Heart right ventricle (tissue), 16 donors: ENCODE measurements at regions not wholly inside any gene's neighbourhood (a gene's known extent, or its start where the extent isn't known, plus 50 kb on each side); places are given as distances from the start of the nearest gene placed in this dataset.

Experiments used
- ATAC-seq, 8 donors: fragments of 200-7000 bp; cut with Tn5 transposase; one replicate each; pipeline ENCODE4 v1.9.1; 2020; ENCODE audit warnings: mild to moderate bottlenecking in 8 of 8, moderate library complexity in 8 of 8, moderate number of reproducible peaks in 1 of 8
- DNase-seq, 2 donors: peaks; one replicate each; pipeline ENCODE4 v3.0.0-alpha.2; 2020
- H3K27ac ChIP-seq, 10 donors: fragments of 200-600 bp; sonication (generic) in 2 of 10; one replicate each; pipeline versions ENCODE4 v1.5.0 to v1.8.0; 2020 to 2022; ENCODE audit warnings: mild to moderate bottlenecking in 3 of 10
- H3K27me3 ChIP-seq, 7 donors: fragments of 200-600 bp; one replicate each; pipeline ENCODE4 v1.8.0; 2021 to 2022; ENCODE audit warnings: mild to moderate bottlenecking in 2 of 7
- H3K36me3 ChIP-seq, 9 donors: fragments of 200-600 bp; sonication (generic) in 1 of 9; one replicate each; pipeline versions ENCODE4 v1.5.0 to v1.8.0; 2020 to 2022; ENCODE audit warnings: mild to moderate bottlenecking in 2 of 9
- H3K4me1 ChIP-seq, 9 donors: fragments of 200-600 bp; sonication (generic) in 1 of 9; one replicate each; pipeline versions ENCODE4 v1.5.0 to v1.8.0; 2020 to 2022; ENCODE audit warnings: mild to moderate bottlenecking in 4 of 9
- H3K4me3 ChIP-seq, 10 donors: fragments of 200-600 bp; sonication (generic) in 2 of 10; one replicate each; pipeline versions ENCODE4 v1.5.0 to v1.8.0; 2020 to 2022; ENCODE audit warnings: mild to moderate bottlenecking in 7 of 10, moderate library complexity in 2 of 10
- H3K9me3 ChIP-seq, 11 donors: fragments of 200-600 bp in 10 of 11; sonication (generic) in 2 of 11; one replicate each; pipeline versions ENCODE4 v1.5.0 to v1.8.0; 2013 to 2022; ENCODE audit warnings: mild to moderate bottlenecking in 2 of 11, control low read depth in 1 of 11, moderate library complexity in 1 of 11
- WGBS, 2 donors: extraction: QIAGEN DNeasy Blood & Tissue Kit; methylation state at CpG; one replicate each; pipeline ENCODE4 v1.1.7; 2013; ENCODE audit warnings: inconsistent platforms in 1 of 2; 5-methylcytosine and 5-hydroxymethylcytosine counted together
- intact Hi-C, 10 donors: fragments of 100-400 bp; cut with DNase I; formaldehyde crosslinking; loops; one replicate each; pipeline versions ENCODE4 v1.11.1 to v1.14.2; 2022
- TF ChIP-seq, protein P1 (sequence below), 9 donors: fragments of 200-600 bp; sonication (generic) in 2 of 9; IDR thresholded peaks; one replicate each; pipeline versions ENCODE4 v1.5.0 to v1.8.0; 2021 to 2022; ENCODE audit warnings: antibody characterized with exemption in 9 of 9, mild to moderate bottlenecking in 5 of 9, moderate library complexity in 1 of 9
- donor health status: Arrhythmogenic right ventricular cardiomyopathy.
- donor health status: ischemic (EF 13 %, LVEDD 7.1; RV severe dilation, severe dysfunction).
- donor health status: healthy with polysubstance abuse.
- donor health status: DM: no; HTN: yes; CAD: no.
- donor health status: DM: no; HTN: no; CAD: no.
- donor health status: ischemic (EF 25% LVEDD 6.9; RV normal size, moderate dysfunction).
- donor health status: ischemic (EF 25% LVEDD 5.7; RV mildly dilated, moderate dysfunction).
- donor health status: healthy.
- donor health status: DM: yes; HTN: yes; CAD: no.
- donor health status: Ischemic cardiomyopathy.
- donor health status: ischemic (EF 35%, LVEDD 5.7; RV mildly dilated, moderate dysfunction).
- donor health status: nonischemic (EF 11% LVEDD 7.7; RV severe dilation, severe dysfunction).
- donor health status: DM: yes; HTN: yes; CAD: no.
- donor health status: PGD.
- donor health status: ischemic (EF 29% LVEDD 5.4; RV normal size, mild dysfunction).
- donor health status: nonischemic (EF 23%, LVEDD 6.1; RV moderate dilation, normal function).

DNA sequence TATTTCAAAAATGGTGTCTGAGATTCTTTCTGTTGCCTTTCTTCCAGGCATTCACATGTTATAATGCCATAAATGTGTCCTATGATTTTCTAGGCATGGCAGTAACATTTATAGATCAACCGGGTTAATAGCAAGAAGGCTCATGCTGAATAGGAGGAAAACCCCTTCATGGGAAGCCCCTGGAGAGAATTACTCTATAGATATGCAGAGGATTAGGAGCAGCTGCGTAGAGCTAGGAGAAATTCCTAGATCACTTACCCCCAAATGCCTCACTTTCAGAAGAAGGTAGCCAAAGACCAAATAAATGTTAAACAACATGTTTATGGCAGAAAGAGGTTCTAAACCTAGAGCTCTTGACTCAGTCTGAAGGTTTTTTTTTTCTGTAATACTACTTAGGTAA is 153.4 kb upstream of the CTNNA2 start:
- H3K27ac ChIP-seq = no peak overlapping the region
- H3K27me3 ChIP-seq = no peaks in the 10 kb centered on the region
- TF ChIP-seq, protein P1, sequence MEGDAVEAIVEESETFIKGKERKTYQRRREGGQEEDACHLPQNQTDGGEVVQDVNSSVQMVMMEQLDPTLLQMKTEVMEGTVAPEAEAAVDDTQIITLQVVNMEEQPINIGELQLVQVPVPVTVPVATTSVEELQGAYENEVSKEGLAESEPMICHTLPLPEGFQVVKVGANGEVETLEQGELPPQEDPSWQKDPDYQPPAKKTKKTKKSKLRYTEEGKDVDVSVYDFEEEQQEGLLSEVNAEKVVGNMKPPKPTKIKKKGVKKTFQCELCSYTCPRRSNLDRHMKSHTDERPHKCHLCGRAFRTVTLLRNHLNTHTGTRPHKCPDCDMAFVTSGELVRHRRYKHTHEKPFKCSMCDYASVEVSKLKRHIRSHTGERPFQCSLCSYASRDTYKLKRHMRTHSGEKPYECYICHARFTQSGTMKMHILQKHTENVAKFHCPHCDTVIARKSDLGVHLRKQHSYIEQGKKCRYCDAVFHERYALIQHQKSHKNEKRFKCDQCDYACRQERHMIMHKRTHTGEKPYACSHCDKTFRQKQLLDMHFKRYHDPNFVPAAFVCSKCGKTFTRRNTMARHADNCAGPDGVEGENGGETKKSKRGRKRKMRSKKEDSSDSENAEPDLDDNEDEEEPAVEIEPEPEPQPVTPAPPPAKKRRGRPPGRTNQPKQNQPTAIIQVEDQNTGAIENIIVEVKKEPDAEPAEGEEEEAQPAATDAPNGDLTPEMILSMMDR (IDR thresholded peaks at IDR 0.05) = no peak
- intact Hi-C loops = no loop called here
- H3K4me1 ChIP-seq = no peaks in the 10 kb centered on the region
- peaks cover 0 to 26% (median 7%) of the 10 kb centered on the region in 11 donors for H3K9me3 ChIP-seq
- ATAC-seq = no peak
- DNase-seq = no peak
- no peak overlapping the region for H3K4me3 ChIP-seq
- 40 to 46% methylated on average over 2 of the region's 2 CpGs for WGBS, 2 donors
- no peaks in the 10 kb centered on the region for H3K36me3 ChIP-seq

DNA sequence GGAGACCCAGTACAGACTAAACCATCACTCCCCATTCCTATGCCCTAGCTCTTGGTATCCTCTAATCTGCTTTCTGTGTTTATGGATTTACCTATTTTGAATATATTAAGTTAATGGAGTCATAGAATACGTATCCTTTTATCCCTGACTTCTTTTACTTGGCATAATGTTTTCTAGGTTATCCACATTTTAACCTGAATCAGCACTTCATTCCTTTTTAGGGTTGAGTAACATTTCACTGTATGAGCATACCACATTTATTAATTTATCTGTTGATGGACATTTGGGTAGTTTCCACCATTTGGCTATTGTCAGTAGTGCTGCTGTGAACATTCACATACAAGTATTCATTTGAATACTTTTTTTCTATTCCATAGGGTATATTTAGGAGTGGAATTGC is 157.3 kb upstream of the CTNNA2 start:
- no peak overlapping the region for H3K27ac ChIP-seq
- peaks cover 0 to 46% (median 7%) of the 10 kb centered on the region in 11 donors for H3K9me3 ChIP-seq
- TF ChIP-seq, protein P1 (IDR thresholded peaks at IDR 0.05) = no peak
- no peaks in the 10 kb centered on the region for H3K27me3 ChIP-seq
- H3K36me3 ChIP-seq = no peaks in the 10 kb centered on the region
- 31 to 65% methylated on average over 1 of the region's 1 CpG for WGBS, 2 donors
- DNase-seq (no peak), ATAC-seq (no peak)
- intact Hi-C loops = no loop called here
- H3K4me3 ChIP-seq = no peak overlapping the region
- no peaks in the 10 kb centered on the region for H3K4me1 ChIP-seq

DNA sequence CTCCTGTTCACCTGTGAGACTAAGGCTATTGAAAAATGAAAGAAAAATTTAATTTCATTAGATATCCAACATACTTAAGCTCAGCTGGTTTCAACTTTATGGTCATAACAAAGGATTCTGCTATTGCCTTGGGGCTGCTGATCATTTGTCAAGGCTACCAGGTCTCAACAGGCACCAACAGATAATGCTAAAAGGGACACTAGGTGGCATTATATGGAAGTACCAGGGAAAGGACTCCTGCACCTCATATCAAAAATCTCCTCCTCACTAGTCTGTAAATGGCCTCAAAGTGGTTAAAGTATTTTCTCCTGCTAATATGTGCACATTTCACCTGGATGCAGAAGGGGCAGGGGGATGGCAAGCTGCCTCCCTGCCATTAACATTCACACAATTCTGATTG is 167.9 kb upstream of the REG3A start:
- DNase-seq = no peak

DNA sequence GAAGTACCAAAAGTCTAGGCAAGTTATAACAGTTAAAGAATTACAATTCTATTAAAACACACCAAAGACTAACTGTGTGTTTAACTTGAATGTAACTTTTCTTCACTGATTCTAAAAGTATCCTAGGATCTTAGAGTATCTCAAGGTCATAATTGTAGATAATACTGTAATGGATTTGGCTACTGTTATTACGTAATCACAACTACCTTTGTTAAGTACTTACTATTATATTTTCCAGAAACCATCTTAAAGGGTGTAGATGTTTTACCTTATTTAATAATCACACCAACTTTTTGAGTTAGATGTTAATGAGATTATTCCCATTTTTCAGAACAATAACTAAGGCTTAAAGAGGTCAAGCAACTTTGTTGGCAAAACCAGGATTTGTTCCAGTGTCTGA is 161.3 kb upstream of the REG3A start:
- ATAC-seq (no peak), DNase-seq (no peak)
- Histone ChIP-seq H3K4me3 (no peak overlapping the region), H3K36me3 (no peaks in the 10 kb centered on the region), H3K27ac (no peak overlapping the region), H3K27me3 (peaks cover 0 to 4% (median 0%) of the 10 kb centered on the region in 7 donors), H3K9me3 (no peaks in the 10 kb centered on the region), H3K4me1 (no peaks in the 10 kb centered on the region)
- WGBS, 2 donors = 85 to 93% methylated on average over 1 of the region's 1 CpG
- intact Hi-C loops = no loop called here
- TF ChIP-seq, protein P1 (IDR thresholded peaks at IDR 0.05) = no peak

More for the DNA sequence above, 167.9 kb upstream of the REG3A start:
- Histone ChIP-seq H3K36me3 (no peaks in the 10 kb centered on the region), H3K4me3 (no peak overlapping the region), H3K27me3 (no peaks in the 10 kb centered on the region), H3K27ac (no peak overlapping the region), H3K9me3 (peaks cover 0 to 4% (median 0%) of the 10 kb centered on the region in 11 donors), H3K4me1 (no peaks in the 10 kb centered on the region)
- intact Hi-C loops = no loop called here
- no peak for ATAC-seq
- TF ChIP-seq, protein P1 (IDR thresholded peaks at IDR 0.05) = no peak
